ENCODE measurements at regions not wholly inside any gene's neighbourhood (a gene's known extent, or its start where the extent isn't known, plus 50 kb on each side); places are given as distances from the start of the nearest gene placed in this dataset.

DNA sequence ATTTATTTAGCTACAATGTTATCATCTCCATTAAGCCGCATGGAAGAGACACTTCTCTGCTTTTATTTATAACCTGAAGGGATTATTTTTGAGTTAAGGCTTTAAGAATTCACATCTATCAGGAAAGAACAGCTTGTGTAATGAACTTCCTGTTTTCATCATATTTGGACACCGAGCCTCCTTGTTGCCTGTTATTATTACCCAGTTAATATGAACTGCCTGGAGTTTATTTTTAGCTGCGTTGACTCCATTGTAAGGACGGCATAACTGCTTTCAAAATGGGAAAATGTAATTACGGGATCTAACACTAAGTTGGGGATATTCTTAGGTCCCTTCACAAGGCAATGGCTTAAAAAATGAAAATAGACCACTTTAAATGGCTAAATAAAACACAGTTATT, 89.0 kb upstream of the NR4A3 start:
- H3K36me3 ChIP-seq, result no peaks in the 10 kb centered on the region
- H3K27ac ChIP-seq, result peak overlapping the region in 1 of 5 donors; percentile 36
- DNase-seq, result peak in 1 of 2 donors; percentile 27
- WGBS, 5 donors, result 33 to 57% (median 53%) methylated on average over 5 of the region's 5 CpGs
- H3K27me3 ChIP-seq, result no peaks in the 10 kb centered on the region
- no peaks in the 10 kb centered on the region for H3K9me3 ChIP-seq
- peaks cover 0 to 12% (median 2%) of the 10 kb centered on the region in 4 donors for H3K4me1 ChIP-seq
- intact Hi-C loops (cut with DNase I; ENCODE audit: low total_unique reads), result no loop called here
- TF ChIP-seq POLR2A (IDR thresholded peaks at IDR 0.05), result no peak
- TF ChIP-seq, protein P1, sequence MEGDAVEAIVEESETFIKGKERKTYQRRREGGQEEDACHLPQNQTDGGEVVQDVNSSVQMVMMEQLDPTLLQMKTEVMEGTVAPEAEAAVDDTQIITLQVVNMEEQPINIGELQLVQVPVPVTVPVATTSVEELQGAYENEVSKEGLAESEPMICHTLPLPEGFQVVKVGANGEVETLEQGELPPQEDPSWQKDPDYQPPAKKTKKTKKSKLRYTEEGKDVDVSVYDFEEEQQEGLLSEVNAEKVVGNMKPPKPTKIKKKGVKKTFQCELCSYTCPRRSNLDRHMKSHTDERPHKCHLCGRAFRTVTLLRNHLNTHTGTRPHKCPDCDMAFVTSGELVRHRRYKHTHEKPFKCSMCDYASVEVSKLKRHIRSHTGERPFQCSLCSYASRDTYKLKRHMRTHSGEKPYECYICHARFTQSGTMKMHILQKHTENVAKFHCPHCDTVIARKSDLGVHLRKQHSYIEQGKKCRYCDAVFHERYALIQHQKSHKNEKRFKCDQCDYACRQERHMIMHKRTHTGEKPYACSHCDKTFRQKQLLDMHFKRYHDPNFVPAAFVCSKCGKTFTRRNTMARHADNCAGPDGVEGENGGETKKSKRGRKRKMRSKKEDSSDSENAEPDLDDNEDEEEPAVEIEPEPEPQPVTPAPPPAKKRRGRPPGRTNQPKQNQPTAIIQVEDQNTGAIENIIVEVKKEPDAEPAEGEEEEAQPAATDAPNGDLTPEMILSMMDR (IDR thresholded peaks at IDR 0.05), result no peak
- TF ChIP-seq EP300 (IDR thresholded peaks at IDR 0.05), result no peak
- peak in 1 of 3 donors; percentile 32 for TF ChIP-seq POLR2AphosphoS5 (IDR thresholded peaks at IDR 0.05)
- no peak overlapping the region for H3K4me3 ChIP-seq

DNA sequence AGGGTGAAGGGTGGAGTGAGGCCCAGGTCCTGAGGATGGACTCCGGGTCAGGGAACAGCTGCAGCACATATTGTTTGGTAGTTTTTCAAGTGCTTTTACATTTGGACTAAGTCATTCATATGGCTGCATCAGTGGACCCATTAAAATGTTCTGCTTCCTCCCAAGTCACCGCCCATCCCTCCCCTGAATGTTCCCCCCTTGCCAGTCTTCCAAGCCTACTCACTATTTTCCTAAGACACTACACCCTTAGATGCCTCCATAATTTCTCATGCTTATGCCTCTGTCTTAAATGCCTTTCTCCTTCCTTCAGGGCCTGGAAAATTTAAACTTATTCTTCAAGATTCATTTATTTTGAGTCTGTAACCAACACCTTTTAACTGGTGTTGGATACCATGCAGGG, 86.6 kb upstream of the NR4A3 start:
- WGBS, 5 donors, result 79 to 98% (median 91%) methylated on average over 2 of the region's 2 CpGs
- Histone ChIP-seq H3K9me3 (no peaks in the 10 kb centered on the region), H3K36me3 (no peaks in the 10 kb centered on the region), H3K27me3 (no peaks in the 10 kb centered on the region), H3K4me3 (no peak overlapping the region), H3K27ac (no peak overlapping the region), H3K4me1 (peaks cover 0 to 12% (median 2%) of the 10 kb centered on the region in 4 donors)
- intact Hi-C loops (cut with DNase I; ENCODE audit: low total_unique reads), result no loop called here
- DNase-seq, result no peak
- TF ChIP-seq POLR2A (IDR thresholded peaks at IDR 0.05), result no peak
- no peak for TF ChIP-seq POLR2AphosphoS5 (IDR thresholded peaks at IDR 0.05)
- TF ChIP-seq, protein P1 (IDR thresholded peaks at IDR 0.05), result no peak
- no peak for TF ChIP-seq EP300 (IDR thresholded peaks at IDR 0.05)

DNA sequence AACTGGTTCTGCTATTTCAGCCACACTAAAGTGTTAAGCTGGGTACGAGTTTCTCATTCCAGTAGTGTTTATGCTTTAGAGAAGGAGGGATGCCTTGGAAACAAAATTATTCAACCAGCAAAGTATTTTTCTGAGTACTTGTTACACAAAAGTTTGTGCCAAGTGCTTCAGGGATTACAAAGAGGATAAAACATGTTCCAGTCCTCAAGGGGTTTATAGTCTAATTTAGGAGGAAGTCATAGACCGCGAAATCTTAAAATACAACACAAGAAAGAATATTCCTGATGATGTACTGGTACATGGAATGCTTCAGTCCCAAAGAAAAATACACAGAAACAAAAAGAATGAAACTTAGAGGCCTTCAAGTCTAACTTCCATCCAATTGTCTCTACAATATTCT, 85.4 kb upstream of the NR4A3 start:
- H3K27ac ChIP-seq, result no peak overlapping the region
- intact Hi-C loops (cut with DNase I; ENCODE audit: low total_unique reads), result no loop called here
- 70 to 86% (median 80%) methylated on average over 3 of the region's 3 CpGs for WGBS, 5 donors
- H3K4me1 ChIP-seq, result peaks cover 0 to 12% (median 2%) of the 10 kb centered on the region in 4 donors
- no peaks in the 10 kb centered on the region for H3K9me3 ChIP-seq
- H3K27me3 ChIP-seq, result no peaks in the 10 kb centered on the region
- TF ChIP-seq, protein P1 (IDR thresholded peaks at IDR 0.05), result no peak
- TF ChIP-seq POLR2A (IDR thresholded peaks at IDR 0.05) (no peak), POLR2AphosphoS5 (IDR thresholded peaks at IDR 0.05) (no peak), EP300 (IDR thresholded peaks at IDR 0.05) (no peak)
- H3K36me3 ChIP-seq, result no peaks in the 10 kb centered on the region
- H3K4me3 ChIP-seq, result no peak overlapping the region
- no peak for DNase-seq

DNA sequence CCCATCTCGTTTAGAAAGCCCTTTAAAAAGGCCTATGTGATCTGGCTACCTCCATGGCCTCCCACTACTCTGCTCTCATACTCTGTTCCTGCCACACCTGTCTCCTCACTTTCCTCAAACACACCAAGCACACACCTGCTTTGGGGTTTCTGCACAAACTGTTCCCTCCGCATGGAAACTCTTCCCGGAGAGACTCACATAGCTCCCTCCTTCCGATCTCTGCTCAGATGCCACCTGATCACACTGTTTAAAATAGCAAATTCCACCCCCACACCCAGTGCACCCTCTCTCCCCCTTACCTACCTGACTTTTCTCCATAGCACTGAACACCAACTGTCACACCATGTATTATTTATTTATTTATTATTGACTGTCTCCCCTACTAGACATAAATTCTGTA, 84.0 kb upstream of the NR4A3 start:
- Histone ChIP-seq H3K27ac (no peak overlapping the region), H3K4me1 (peaks cover 0 to 7% (median 2%) of the 10 kb centered on the region in 4 donors), H3K4me3 (no peak overlapping the region), H3K36me3 (no peaks in the 10 kb centered on the region), H3K27me3 (no peaks in the 10 kb centered on the region), H3K9me3 (no peaks in the 10 kb centered on the region)
- DNase-seq, result no peak
- 80 to 91% (median 86%) methylated on average over 4 of the region's 4 CpGs for WGBS, 5 donors
- no peak for TF ChIP-seq POLR2A (IDR thresholded peaks at IDR 0.05)
- TF ChIP-seq POLR2AphosphoS5 (IDR thresholded peaks at IDR 0.05), result no peak
- no peak for TF ChIP-seq EP300 (IDR thresholded peaks at IDR 0.05)
- TF ChIP-seq, protein P1 (IDR thresholded peaks at IDR 0.05), result no peak
- intact Hi-C loops (cut with DNase I; ENCODE audit: low total_unique reads), result no loop called here
